Naive thymus-derived CD8-positive, alpha-beta T cell (primary cell): ENCODE measurements at regions not wholly inside any gene's neighbourhood (a gene's known extent, or its start where the extent isn't known, plus 50 kb on each side); places are given as distances from the start of the nearest gene placed in this dataset.
"Not testable (repeated sequence)": the region's sequence is repeated elsewhere in the genome, so short reads cannot be mapped to it uniquely, and the experiment has no call there.

ENCODE experiments used
- ATAC-seq, 2 donors: fragments of 150-1000 bp; cut with Tn5 transposase in 1 of 2; sonication (Bioruptor Pico), chemical (Tn5 transposase) in 1 of 2; 1 replicate in 1 of 2; 2 replicates in 1 of 2; pipeline ENCODE4 v1.10.0; 2021; ENCODE audit warnings: mild to moderate bottlenecking in 2 of 2, moderate library complexity in 2 of 2
- POLR2A ChIA-PET: fragments of 350-600 bp; sonication (Branson Sonifier 250); formaldehyde crosslinking; loops from one replicate; lab custom pipeline; 2021; ENCODE audit warnings: antibody characterized with exemption; lab: Charles Lee
- DNase-seq, 10 donors: peaks; one replicate each; pipeline versions ENCODE4 v3.0.0 to v3.0.0-alpha.2; 2020 to 2022
- H3K27ac Mint-ChIP-seq, 10 donors: one replicate each; pipeline ENCODE4 v1.8.0; 2020 to 2022; ENCODE audit warnings: mild to moderate bottlenecking in 10 of 10, mixed read lengths in 10 of 10, moderate library complexity in 4 of 10, inconsistent platforms in 1 of 10
- H3K27me3 Mint-ChIP-seq, 5 donors: one replicate each; pipeline ENCODE4 v1.8.0; 2021 to 2022; ENCODE audit warnings: mixed read lengths in 5 of 5
- H3K36me3 Mint-ChIP-seq, 3 donors: one replicate each; pipeline ENCODE4 v1.8.0; 2020 to 2022; ENCODE audit warnings: mixed read lengths in 3 of 3, mild to moderate bottlenecking in 2 of 3, inconsistent platforms in 1 of 3
- H3K4me1 Mint-ChIP-seq, 4 donors: one replicate each; pipeline ENCODE4 v1.8.0; 2021 to 2022; ENCODE audit warnings: mixed read lengths in 4 of 4
- H3K4me3 Mint-ChIP-seq, 10 donors: one replicate each; pipeline ENCODE4 v1.8.0; 2020 to 2022; ENCODE audit warnings: mild to moderate bottlenecking in 10 of 10, mixed read lengths in 10 of 10, moderate library complexity in 6 of 10, inconsistent platforms in 1 of 10
- H3K9me3 Mint-ChIP-seq, 9 donors: one replicate each; pipeline ENCODE4 v1.8.0; 2020 to 2022; ENCODE audit warnings: mixed read lengths in 9 of 9, mild to moderate bottlenecking in 3 of 9, inconsistent platforms in 1 of 9, moderate library complexity in 1 of 9

- peaks cover 0 to 5% (median 0%) of the 10 kb centered on the region in 3 donors for H3K36me3 Mint-ChIP-seq
- ATAC-seq = no peak
- DNase-seq = no peak
- POLR2A ChIA-PET = no interaction called here
- H3K9me3 Mint-ChIP-seq = peaks cover 0 to 24% (median 10%) of the 10 kb centered on the region in 9 donors
- no peaks in the 10 kb centered on the region for H3K4me1 Mint-ChIP-seq
- H3K4me3 Mint-ChIP-seq = no peak overlapping the region
- no peaks in the 10 kb centered on the region for H3K27me3 Mint-ChIP-seq
- no peak overlapping the region for H3K27ac Mint-ChIP-seq
Observed at GRCh38 chr9:25814023-25814422, 135.8 kb upstream of the TUSC1 start.

DNA sequence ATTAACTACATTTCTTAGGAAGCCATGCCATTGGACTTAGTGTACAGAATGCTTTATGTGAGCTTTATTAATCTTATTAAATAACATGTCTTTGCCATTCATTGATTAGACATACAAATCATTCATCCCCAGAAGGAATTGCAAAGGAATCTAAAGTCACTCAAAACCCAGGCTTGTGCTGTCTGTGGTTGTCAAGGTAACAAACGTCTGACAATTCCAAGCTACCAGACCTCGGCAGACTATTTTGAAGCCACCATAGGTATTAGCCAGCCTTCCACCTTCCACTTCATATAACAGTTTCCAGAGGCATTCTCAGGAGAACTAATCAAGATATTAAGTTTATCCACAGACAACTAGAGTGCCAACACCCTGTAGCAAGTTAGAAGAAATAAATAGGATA, 135.2 kb upstream of the TUSC1 start:
- Mint-ChIP-seq H3K4me3 (no peak overlapping the region), H3K4me1 (no peaks in the 10 kb centered on the region), H3K9me3 (peaks cover 0 to 28% (median 10%) of the 10 kb centered on the region in 9 donors), H3K27me3 (no peaks in the 10 kb centered on the region), H3K27ac (no peak overlapping the region), H3K36me3 (peaks cover 0 to 5% (median 0%) of the 10 kb centered on the region in 3 donors)
- DNase-seq = no peak
- no peak for ATAC-seq
- POLR2A ChIA-PET = no interaction called here

- Mint-ChIP-seq H3K36me3 (peaks cover 0 to 9% (median 0%) of the 10 kb centered on the region in 3 donors), H3K4me3 (no peak overlapping the region), H3K27me3 (no peaks in the 10 kb centered on the region), H3K27ac (no peak overlapping the region), H3K4me1 (no peaks in the 10 kb centered on the region), H3K9me3 (peaks cover 0 to 56% (median 15%) of the 10 kb centered on the region in 9 donors)
- DNase-seq (no peak), ATAC-seq (no peak)
- POLR2A ChIA-PET = no interaction called here
Observed at GRCh38 chr9:25808554-25808953, 130.3 kb upstream of the TUSC1 start.

GRCh38 chr9:25804856-25805255, 126.6 kb upstream of the TUSC1 start:
- Mint-ChIP-seq H3K27me3 (no peaks in the 10 kb centered on the region), H3K4me3 (no peak overlapping the region), H3K4me1 (no peaks in the 10 kb centered on the region), H3K36me3 (peaks cover 0 to 4% (median 0%) of the 10 kb centered on the region in 3 donors), H3K9me3 (peaks cover 4 to 61% (median 18%) of the 10 kb centered on the region in 9 donors), H3K27ac (no peak overlapping the region)
- no peak for ATAC-seq
- POLR2A ChIA-PET = no interaction called here
- no peak for DNase-seq

DNA sequence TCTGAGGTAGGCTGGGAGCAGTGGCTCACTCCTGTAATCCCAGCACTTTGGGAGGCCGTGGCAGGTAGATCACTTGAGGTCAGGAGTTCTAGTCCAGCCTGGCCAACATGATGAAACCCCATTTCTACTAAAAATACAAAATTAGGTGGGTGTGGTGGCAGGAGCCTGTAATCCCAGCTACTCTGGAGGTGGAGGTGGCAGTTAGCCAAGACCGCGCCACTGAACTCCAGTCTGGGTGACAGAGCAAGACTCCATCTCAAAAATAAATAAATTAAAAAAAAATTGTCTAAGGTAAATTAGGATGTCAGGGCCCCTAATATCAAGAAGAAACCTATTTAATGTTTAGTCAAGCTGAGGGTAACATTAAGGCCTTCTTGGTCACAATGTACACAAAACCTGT, 123.7 kb upstream of the TUSC1 start:
- ATAC-seq, H3K27me3 Mint-ChIP-seq, H3K36me3 Mint-ChIP-seq, H3K27ac Mint-ChIP-seq, H3K4me1 Mint-ChIP-seq, POLR2A ChIA-PET, H3K4me3 Mint-ChIP-seq, DNase-seq: not testable (repeated sequence)
- H3K9me3 Mint-ChIP-seq = peaks cover 11 to 62% (median 24%) of the 10 kb centered on the region in 9 donors

GRCh38 chr9:25773805-25774204, 95.6 kb upstream of the TUSC1 start:
- Mint-ChIP-seq H3K4me3 (no peak overlapping the region), H3K9me3 (peaks cover 0 to 36% (median 12%) of the 10 kb centered on the region in 9 donors), H3K27ac (no peak overlapping the region), H3K27me3 (no peaks in the 10 kb centered on the region), H3K4me1 (no peaks in the 10 kb centered on the region), H3K36me3 (no peaks in the 10 kb centered on the region)
- ATAC-seq (no peak), DNase-seq (no peak)
- POLR2A ChIA-PET = no interaction called here

- H3K4me3 Mint-ChIP-seq = no peak overlapping the region
Observed at GRCh38 chr9:25755951-25756350, 77.7 kb upstream of the TUSC1 start.

DNA sequence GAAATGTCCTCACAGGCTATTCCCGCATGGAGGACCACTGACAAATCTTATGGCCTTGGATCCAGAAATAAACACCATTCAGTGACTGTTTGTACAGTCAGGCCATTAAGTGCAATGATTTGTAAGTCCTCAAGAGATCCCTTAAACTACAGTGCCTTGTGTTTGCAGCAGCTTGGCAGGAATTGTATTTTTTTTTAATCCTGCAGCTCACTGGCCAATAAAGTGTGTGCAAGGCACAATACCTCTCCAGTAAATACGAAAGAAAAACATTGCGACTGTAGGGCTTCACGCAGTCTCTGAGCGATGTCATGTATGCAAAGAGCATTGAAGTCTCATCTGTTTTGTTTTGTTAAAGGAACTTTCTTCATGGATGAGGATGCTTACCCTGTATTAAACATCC, 74.2 kb upstream of the TUSC1 start:
- Mint-ChIP-seq H3K9me3 (peaks cover 3 to 17% (median 7%) of the 10 kb centered on the region in 9 donors), H3K4me1 (no peaks in the 10 kb centered on the region), H3K27me3 (no peaks in the 10 kb centered on the region), H3K4me3 (no peak overlapping the region), H3K36me3 (no peaks in the 10 kb centered on the region), H3K27ac (no peak overlapping the region)
- DNase-seq = no peak
- POLR2A ChIA-PET = no interaction called here
- ATAC-seq = no peak

More at GRCh38 chr9:25755951-25756350, 77.7 kb upstream of the TUSC1 start:
- DNase-seq = no peak
- Mint-ChIP-seq H3K9me3 (peaks cover 3 to 21% (median 9%) of the 10 kb centered on the region in 9 donors), H3K36me3 (no peaks in the 10 kb centered on the region), H3K4me1 (no peaks in the 10 kb centered on the region), H3K27me3 (no peaks in the 10 kb centered on the region), H3K27ac (no peak overlapping the region)
- ATAC-seq = no peak
- POLR2A ChIA-PET = no interaction called here

DNA sequence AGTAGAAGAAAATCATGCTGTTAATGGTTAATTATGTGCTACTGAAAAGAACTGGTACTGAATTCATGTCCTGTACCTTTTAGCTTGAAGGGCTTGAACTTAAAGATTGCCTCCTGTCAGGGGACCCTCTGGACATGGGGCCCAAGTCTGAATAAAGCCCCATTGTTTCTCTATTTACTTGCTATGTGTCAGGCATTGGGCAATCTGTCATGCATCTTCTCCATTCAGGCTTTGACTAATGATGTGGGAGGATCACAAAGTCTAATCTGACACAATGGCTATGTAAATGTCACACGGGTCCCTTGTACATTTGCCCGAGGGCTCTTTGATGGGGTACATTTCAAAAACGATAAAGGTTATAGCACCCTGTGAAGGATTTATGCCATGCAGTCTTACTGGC, 64.0 kb upstream of the TUSC1 start:
- Mint-ChIP-seq H3K27ac (no peak overlapping the region), H3K4me1 (no peaks in the 10 kb centered on the region)
- ATAC-seq = no peak

DNA sequence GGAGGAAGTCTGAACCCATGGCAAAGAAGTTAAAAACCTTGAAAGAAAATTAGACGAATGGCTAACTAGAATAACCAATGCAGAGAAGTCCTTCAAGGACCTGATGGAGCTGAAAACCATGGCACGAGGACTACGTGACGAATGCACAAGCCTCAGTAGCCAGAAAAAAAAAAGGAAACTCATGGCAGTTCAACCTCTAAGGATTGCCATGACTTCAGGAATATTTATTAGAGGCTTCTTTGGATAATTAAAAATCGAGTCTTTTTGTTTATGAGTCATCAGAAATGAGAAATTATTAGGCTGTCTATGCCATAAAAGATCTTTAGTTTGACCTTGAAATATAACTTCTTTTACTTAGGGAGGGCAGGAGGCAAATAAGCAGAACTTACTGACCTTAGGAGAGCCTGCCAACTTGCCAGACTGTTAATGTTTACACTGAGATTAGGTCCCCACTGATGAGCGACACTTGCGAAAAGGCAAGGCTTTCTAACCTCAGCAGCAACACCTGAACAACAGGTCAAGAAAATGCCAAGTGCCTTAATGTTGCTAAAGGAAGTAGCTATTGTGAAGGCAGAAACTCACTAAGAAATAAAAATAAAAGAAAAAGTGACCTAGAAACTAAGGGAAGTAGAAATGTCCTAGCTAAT, 55.2 kb upstream of the TUSC1 start:
- DNase-seq (no peak), ATAC-seq (no peak)
- H3K27me3 Mint-ChIP-seq = no peaks in the 10 kb centered on the region
- H3K27ac Mint-ChIP-seq = no peak overlapping the region
- H3K9me3 Mint-ChIP-seq = peaks cover 2 to 27% (median 15%) of the 10 kb centered on the region in 9 donors
- POLR2A ChIA-PET = no interaction called here
- H3K4me1 Mint-ChIP-seq = no peaks in the 10 kb centered on the region
- peaks cover 0 to 4% (median 0%) of the 10 kb centered on the region in 3 donors for H3K36me3 Mint-ChIP-seq
- H3K4me3 Mint-ChIP-seq = no peak overlapping the region

More for the DNA sequence above, 64.0 kb upstream of the TUSC1 start:
- Mint-ChIP-seq H3K9me3 (peaks cover 4 to 15% (median 8%) of the 10 kb centered on the region in 9 donors), H3K27me3 (no peaks in the 10 kb centered on the region), H3K4me3 (no peak overlapping the region), H3K36me3 (no peaks in the 10 kb centered on the region)
- POLR2A ChIA-PET = no interaction called here
- no peak for DNase-seq

DNA sequence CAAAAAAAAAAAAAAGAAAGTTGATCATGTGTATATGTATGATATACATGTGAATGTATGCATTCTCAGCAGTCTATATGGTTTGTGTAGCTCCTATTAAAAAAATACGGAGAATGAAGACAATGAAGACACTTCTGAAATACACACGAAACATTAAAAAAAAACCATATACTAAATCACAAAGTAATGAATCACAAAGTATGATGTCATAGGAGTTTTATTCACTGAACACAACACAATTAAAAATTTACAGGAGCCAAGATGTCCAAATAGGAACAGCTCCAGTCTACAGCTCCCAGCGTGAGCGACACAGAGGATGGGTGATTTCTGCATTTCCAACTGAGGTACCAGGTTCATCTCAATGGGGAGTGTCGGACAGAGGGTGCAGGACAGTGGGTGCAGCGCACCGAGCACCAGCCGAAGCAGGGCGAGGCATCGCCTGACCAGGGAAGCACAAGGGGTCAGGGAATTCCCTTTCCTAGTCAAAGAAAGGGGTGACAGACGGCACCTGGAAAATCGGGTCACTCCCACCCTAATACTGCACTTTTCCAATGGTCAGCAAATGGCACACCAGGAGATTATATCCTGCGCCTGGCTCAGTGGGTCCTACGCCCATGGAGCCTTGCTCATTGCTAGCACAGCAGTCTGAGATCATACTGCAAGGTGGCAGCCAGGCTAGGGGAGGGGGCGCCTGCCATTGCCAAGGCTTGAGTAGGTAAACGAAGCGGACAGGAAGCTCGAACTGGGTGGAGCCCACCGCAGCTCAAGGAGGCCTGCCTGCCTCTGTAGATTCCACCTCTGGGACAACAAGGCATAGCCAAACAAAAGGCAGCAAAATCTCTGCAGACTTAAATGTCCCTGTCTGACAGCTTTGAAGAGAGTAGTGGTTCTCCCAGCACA, 53.9 kb upstream of the TUSC1 start:
- H3K36me3 Mint-ChIP-seq, H3K4me3 Mint-ChIP-seq, ATAC-seq, H3K27ac Mint-ChIP-seq, H3K27me3 Mint-ChIP-seq, DNase-seq, H3K4me1 Mint-ChIP-seq, POLR2A ChIA-PET: not testable (repeated sequence)
- peaks cover 2 to 30% (median 16%) of the 10 kb centered on the region in 9 donors for H3K9me3 Mint-ChIP-seq
